ENCODE measurements at regions not wholly inside any gene's neighbourhood (a gene's known extent, or its start where the extent isn't known, plus 50 kb on each side); places are given as distances from the start of the nearest gene placed in this dataset.

DNA sequence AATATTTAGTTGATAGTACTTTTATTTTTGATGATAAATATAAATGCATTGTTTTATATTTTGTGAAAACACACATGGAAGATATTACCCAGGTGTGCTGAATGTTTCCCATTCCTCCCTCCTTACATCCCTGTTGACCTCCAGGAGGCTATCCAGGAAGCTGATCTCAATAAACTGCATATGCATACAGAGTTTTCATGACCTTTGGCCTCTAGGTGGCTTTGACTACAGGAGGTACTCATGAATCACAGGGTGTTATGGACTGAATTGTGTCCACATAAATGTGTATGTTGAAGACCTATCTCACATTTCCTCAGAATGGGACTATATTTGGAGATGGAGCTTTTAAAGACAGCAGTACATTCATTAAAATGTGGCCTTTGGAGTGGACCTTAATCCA is 914.9 kb upstream of the NCAM2 start:
- no peaks in the 10 kb centered on the region for H3K27me3 Mint-ChIP-seq
- H3K9me3 Mint-ChIP-seq = no peaks in the 10 kb centered on the region
- TF ChIP-seq, protein P1, sequence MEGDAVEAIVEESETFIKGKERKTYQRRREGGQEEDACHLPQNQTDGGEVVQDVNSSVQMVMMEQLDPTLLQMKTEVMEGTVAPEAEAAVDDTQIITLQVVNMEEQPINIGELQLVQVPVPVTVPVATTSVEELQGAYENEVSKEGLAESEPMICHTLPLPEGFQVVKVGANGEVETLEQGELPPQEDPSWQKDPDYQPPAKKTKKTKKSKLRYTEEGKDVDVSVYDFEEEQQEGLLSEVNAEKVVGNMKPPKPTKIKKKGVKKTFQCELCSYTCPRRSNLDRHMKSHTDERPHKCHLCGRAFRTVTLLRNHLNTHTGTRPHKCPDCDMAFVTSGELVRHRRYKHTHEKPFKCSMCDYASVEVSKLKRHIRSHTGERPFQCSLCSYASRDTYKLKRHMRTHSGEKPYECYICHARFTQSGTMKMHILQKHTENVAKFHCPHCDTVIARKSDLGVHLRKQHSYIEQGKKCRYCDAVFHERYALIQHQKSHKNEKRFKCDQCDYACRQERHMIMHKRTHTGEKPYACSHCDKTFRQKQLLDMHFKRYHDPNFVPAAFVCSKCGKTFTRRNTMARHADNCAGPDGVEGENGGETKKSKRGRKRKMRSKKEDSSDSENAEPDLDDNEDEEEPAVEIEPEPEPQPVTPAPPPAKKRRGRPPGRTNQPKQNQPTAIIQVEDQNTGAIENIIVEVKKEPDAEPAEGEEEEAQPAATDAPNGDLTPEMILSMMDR (conservative IDR thresholded peaks at IDR 0.05) = no peak
- no peaks in the 10 kb centered on the region for H3K4me1 Mint-ChIP-seq (ENCODE audit: unreplicated experiment)
- H3K36me3 Mint-ChIP-seq = no peaks in the 10 kb centered on the region
- H3K27ac Mint-ChIP-seq = no peak overlapping the region
- DNase-seq (ENCODE audit: extremely low spot score, unreplicated experiment) = no peak
- H3K4me3 Mint-ChIP-seq = no peak overlapping the region

DNA sequence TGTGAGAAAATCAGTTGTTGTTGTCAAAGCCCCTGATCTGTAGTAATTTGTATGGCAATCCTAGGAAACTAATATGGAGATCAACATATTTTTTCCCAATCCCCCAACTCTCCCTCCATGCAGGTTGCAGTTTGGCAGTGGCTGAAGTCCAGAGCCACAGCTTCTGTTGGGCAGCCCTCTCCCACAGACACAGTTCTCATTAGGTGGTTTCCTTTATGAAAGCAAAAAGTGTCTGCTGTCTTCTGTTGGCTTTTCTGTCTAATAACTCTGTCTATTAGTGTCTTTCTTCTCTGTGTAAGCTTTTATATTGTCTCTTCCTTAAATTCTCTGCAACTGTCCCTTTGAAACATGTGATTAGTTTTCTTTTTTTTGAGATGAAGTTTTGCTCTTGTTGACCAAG is 914.3 kb upstream of the NCAM2 start:
- no peaks in the 10 kb centered on the region for H3K9me3 Mint-ChIP-seq
- no peak overlapping the region for H3K27ac Mint-ChIP-seq
- no peaks in the 10 kb centered on the region for H3K4me1 Mint-ChIP-seq (ENCODE audit: unreplicated experiment)
- H3K4me3 Mint-ChIP-seq = no peak overlapping the region
- no peak for DNase-seq (ENCODE audit: extremely low spot score, unreplicated experiment)
- no peaks in the 10 kb centered on the region for H3K36me3 Mint-ChIP-seq
- H3K27me3 Mint-ChIP-seq = no peaks in the 10 kb centered on the region
- TF ChIP-seq, protein P1 (conservative IDR thresholded peaks at IDR 0.05) = no peak

DNA sequence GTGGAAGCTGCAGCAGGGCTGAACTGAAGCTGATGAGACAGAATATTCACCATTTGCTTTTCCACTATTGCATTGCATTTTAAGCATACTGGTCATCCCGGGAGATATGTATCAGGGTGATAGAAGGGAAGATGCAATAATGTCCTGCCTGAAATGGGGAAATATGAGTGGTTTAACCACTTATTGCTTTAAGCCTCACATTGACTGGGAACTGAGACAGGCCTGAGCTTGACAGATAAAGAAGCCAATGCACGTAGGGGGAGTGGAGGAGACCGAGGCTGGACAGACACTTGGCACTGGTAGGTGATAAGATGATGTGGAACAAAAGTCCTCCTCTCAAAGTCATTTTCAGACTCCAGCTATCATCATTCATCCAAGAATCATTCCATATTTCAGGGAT is 911.7 kb upstream of the NCAM2 start:
- no peaks in the 10 kb centered on the region for H3K4me1 Mint-ChIP-seq (ENCODE audit: unreplicated experiment)
- H3K27me3 Mint-ChIP-seq = no peaks in the 10 kb centered on the region
- no peak overlapping the region for H3K4me3 Mint-ChIP-seq
- no peak overlapping the region for H3K27ac Mint-ChIP-seq
- no peaks in the 10 kb centered on the region for H3K9me3 Mint-ChIP-seq
- H3K36me3 Mint-ChIP-seq = no peaks in the 10 kb centered on the region
- no peak for DNase-seq (ENCODE audit: extremely low spot score, unreplicated experiment)
- TF ChIP-seq, protein P1 (conservative IDR thresholded peaks at IDR 0.05) = no peak

DNA sequence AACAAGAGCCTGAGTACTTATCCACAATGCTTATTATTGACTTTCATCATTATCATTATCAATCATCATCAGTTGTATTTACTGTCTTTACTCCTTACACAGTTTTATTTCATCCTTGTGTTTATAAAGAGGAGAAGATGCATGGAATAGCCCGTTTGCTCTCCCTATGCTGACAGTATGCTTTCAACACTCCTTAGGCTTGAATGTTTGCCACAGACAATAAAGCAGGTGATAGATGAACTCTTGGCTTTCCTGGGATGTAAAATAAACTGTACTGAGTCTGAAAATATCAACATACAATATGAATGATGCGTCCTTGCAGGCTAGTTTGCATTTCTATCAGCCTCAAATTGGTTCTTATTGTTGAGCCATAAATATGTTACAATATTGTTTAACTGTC is 891.8 kb upstream of the NCAM2 start:
- Mint-ChIP-seq H3K4me1 (ENCODE audit: unreplicated experiment) (no peaks in the 10 kb centered on the region), H3K27me3 (no peaks in the 10 kb centered on the region), H3K27ac (no peak overlapping the region), H3K4me3 (no peak overlapping the region), H3K36me3 (no peaks in the 10 kb centered on the region), H3K9me3 (peaks cover 4% of the 10 kb centered on the region)
- DNase-seq (ENCODE audit: extremely low spot score, unreplicated experiment) = no peak
- TF ChIP-seq, protein P1 (conservative IDR thresholded peaks at IDR 0.05) = no peak

DNA sequence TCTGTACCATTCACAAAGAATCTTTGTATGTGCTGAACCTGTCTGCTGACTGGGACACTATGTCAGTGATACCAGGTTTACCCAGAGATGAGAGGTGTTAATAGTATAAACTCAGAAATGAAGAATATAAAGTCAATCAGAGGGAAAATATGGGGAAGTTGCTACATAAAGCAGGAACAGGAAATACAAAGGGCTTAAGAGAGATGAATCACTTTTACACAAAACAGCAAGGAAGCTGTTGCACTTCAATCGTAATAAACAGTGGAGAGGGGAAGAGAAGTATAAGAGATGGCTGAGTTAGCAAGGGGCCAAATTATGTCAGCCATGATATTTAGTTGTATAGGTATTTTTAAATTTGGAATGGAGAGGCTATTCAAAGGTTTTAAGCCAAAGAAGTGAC is 890.2 kb upstream of the NCAM2 start:
- Mint-ChIP-seq H3K36me3 (no peaks in the 10 kb centered on the region), H3K27me3 (no peaks in the 10 kb centered on the region), H3K27ac (no peak overlapping the region), H3K4me1 (ENCODE audit: unreplicated experiment) (no peaks in the 10 kb centered on the region), H3K4me3 (no peak overlapping the region), H3K9me3 (no peaks in the 10 kb centered on the region)
- no peak for DNase-seq (ENCODE audit: extremely low spot score, unreplicated experiment)
- TF ChIP-seq, protein P1 (conservative IDR thresholded peaks at IDR 0.05) = no peak

DNA sequence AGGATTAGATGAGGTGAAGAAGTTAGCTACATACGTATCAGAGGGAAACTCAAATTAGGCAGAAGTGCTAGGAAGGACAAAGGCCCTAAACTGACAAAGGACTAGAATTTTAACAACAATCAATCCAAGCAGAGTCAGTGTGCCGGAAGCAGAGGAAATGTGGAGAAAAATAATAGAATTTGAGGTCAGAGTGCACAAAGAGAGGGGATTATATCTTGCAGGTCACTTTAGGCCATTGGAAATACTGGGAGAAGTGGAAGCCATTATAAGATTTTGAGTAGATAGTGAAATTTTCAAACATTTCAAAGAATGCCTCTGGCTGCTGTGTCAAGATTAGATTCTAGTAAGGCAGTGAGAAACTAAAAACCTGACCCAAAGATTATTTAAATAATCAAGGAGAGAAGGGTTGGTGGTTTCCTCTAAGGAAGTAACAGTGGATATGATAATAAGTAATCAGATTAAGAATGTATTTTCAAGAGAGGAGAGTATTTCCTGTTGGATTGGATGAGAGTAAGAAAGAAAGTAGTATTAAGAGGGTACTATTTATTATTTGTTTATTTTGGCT is 889.2 kb upstream of the NCAM2 start:
- H3K4me3 Mint-ChIP-seq = no peak overlapping the region
- no peaks in the 10 kb centered on the region for H3K36me3 Mint-ChIP-seq
- DNase-seq (ENCODE audit: extremely low spot score, unreplicated experiment) = no peak
- TF ChIP-seq, protein P1 (conservative IDR thresholded peaks at IDR 0.05) = no peak
- H3K27me3 Mint-ChIP-seq = no peaks in the 10 kb centered on the region
- H3K9me3 Mint-ChIP-seq = no peaks in the 10 kb centered on the region
- H3K27ac Mint-ChIP-seq = no peak overlapping the region
- no peaks in the 10 kb centered on the region for H3K4me1 Mint-ChIP-seq (ENCODE audit: unreplicated experiment)
